ENCODE measurements at regions not wholly inside any gene's neighbourhood (a gene's known extent, or its start where the extent isn't known, plus 50 kb on each side); places are given as distances from the start of the nearest gene placed in this dataset.

DNA sequence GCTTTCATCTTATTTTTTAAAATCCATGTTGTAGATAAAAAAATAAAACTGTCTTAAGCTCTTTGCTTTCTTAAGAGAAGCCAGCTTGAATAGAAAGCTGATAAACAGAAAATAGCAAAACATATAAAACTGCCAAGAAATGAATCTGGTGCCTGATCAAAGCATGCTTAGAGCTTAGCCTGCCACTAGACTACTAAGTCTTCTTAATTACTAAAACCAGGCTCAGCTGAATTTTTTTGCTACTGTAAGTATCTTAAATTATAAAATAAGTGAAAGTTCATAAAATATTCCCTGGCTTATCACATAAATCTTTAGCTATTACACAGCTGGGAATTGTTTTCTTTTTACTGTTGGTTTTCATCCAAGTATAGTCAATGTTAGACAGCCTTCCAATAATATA, 803.9 kb downstream of the DIPK2A start:
- Histone ChIP-seq H3K4me1 (peaks cover 21% of the 10 kb centered on the region), H3K27me3 (no peaks in the 10 kb centered on the region), H3K9me3 (no peaks in the 10 kb centered on the region), H3K36me3 (no peaks in the 10 kb centered on the region), H3K4me3 (no peak overlapping the region), H3K27ac (no peak overlapping the region)
- no peak for DNase-seq (ENCODE audit: extremely low spot score in 2 of 2)
- intact Hi-C loops (cut with DNase I), result no loop called here
- no peak for TF ChIP-seq POLR2A (IDR thresholded peaks at IDR 0.05)
- TF ChIP-seq, protein P1, sequence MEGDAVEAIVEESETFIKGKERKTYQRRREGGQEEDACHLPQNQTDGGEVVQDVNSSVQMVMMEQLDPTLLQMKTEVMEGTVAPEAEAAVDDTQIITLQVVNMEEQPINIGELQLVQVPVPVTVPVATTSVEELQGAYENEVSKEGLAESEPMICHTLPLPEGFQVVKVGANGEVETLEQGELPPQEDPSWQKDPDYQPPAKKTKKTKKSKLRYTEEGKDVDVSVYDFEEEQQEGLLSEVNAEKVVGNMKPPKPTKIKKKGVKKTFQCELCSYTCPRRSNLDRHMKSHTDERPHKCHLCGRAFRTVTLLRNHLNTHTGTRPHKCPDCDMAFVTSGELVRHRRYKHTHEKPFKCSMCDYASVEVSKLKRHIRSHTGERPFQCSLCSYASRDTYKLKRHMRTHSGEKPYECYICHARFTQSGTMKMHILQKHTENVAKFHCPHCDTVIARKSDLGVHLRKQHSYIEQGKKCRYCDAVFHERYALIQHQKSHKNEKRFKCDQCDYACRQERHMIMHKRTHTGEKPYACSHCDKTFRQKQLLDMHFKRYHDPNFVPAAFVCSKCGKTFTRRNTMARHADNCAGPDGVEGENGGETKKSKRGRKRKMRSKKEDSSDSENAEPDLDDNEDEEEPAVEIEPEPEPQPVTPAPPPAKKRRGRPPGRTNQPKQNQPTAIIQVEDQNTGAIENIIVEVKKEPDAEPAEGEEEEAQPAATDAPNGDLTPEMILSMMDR (IDR thresholded peaks at IDR 0.05), result no peak
- no peak for TF ChIP-seq POLR2AphosphoS5 (IDR thresholded peaks at IDR 0.05; ENCODE audit: insufficient read depth in 1 of 2, low read depth in 1 of 2)

DNA sequence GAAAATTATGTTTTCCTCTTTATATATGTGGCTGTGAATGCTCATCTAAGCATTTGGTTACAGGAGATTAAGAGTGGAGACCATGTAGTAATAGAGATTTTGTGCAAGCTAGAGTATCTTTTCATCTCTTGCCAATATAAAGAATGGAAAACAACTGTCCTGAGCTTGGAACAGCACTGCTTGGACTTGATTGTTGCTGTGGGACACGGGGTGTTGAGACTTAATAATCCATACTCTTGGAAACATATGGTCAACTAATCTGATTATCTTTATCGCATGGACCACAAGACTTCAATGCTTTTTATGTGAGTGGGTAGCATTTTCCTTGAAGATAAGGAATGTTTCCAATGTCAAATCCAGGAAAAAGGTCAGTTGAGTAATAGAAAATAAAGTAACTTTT, 806.3 kb downstream of the DIPK2A start:
- Histone ChIP-seq H3K4me3 (no peak overlapping the region), H3K9me3 (no peaks in the 10 kb centered on the region), H3K36me3 (no peaks in the 10 kb centered on the region), H3K27me3 (no peaks in the 10 kb centered on the region), H3K27ac (no peak overlapping the region), H3K4me1 (peaks cover 8% of the 10 kb centered on the region)
- DNase-seq (ENCODE audit: extremely low spot score in 2 of 2), result no peak
- TF ChIP-seq POLR2A (IDR thresholded peaks at IDR 0.05) (no peak), POLR2AphosphoS5 (IDR thresholded peaks at IDR 0.05; ENCODE audit: insufficient read depth in 1 of 2, low read depth in 1 of 2) (no peak)
- TF ChIP-seq, protein P1 (IDR thresholded peaks at IDR 0.05), result no peak
- intact Hi-C loops (cut with DNase I), result no loop called here

DNA sequence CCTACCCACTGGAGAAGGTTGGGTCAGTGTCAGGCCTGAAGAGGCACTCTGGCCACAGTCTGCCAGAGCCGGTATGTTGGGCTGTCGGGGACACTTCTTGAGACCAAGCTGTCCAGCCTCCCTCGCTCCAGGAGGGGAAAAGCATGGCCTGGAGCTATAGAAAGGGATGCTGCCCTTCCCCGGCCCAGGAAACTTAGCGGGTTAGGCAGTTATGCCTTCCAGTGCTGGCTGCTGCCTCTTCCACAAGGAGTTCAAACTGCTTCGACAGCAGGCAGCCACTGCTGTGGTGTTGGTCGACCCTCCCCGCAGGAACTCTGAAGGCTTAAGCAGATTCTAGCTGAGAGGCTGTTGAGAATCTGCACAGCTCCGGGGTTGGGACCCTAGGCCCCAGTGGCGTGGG, 819.4 kb downstream of the DIPK2A start:
- no peak overlapping the region for H3K27ac ChIP-seq
- no peaks in the 10 kb centered on the region for H3K36me3 ChIP-seq
- no peak overlapping the region for H3K4me3 ChIP-seq
- no peaks in the 10 kb centered on the region for H3K9me3 ChIP-seq
- no peaks in the 10 kb centered on the region for H3K27me3 ChIP-seq
- intact Hi-C loops (cut with DNase I), result no loop called here
- H3K4me1 ChIP-seq, result no peaks in the 10 kb centered on the region
- DNase-seq (ENCODE audit: extremely low spot score in 2 of 2), result no peak
- TF ChIP-seq POLR2AphosphoS5 (IDR thresholded peaks at IDR 0.05; ENCODE audit: insufficient read depth in 1 of 2, low read depth in 1 of 2) (no peak), POLR2A (IDR thresholded peaks at IDR 0.05) (no peak)
- TF ChIP-seq, protein P1 (IDR thresholded peaks at IDR 0.05), result no peak

DNA sequence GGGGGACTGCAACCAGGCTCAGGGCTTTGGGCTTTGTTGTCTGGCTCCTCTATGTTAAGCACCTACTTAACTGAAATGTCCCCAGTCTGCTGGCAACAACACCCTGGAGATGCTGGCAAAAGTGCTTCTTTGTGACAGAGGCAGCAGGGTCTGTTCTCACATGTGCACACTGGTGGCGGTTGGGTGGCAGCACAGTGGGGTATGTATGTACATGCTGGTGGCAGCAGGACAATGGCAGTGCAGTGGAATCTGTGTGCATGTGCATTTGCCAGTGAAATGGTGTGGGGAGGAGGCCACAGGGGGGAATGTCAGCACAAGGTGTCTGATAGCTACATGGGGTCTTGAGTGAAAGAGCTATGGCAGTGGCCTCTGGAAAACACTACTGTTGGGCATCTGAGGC, 830.3 kb downstream of the DIPK2A start:
- H3K27ac ChIP-seq, result no peak overlapping the region
- H3K9me3 ChIP-seq, result no peaks in the 10 kb centered on the region
- H3K4me1 ChIP-seq, result no peaks in the 10 kb centered on the region
- no peaks in the 10 kb centered on the region for H3K36me3 ChIP-seq
- no peak for DNase-seq (ENCODE audit: extremely low spot score in 2 of 2)
- no peak for TF ChIP-seq POLR2A (IDR thresholded peaks at IDR 0.05)
- no peak for TF ChIP-seq POLR2AphosphoS5 (IDR thresholded peaks at IDR 0.05; ENCODE audit: insufficient read depth in 1 of 2, low read depth in 1 of 2)
- TF ChIP-seq, protein P1 (IDR thresholded peaks at IDR 0.05), result no peak
- H3K4me3 ChIP-seq, result no peak overlapping the region
- no peaks in the 10 kb centered on the region for H3K27me3 ChIP-seq
- intact Hi-C loops (cut with DNase I), result no loop called here

DNA sequence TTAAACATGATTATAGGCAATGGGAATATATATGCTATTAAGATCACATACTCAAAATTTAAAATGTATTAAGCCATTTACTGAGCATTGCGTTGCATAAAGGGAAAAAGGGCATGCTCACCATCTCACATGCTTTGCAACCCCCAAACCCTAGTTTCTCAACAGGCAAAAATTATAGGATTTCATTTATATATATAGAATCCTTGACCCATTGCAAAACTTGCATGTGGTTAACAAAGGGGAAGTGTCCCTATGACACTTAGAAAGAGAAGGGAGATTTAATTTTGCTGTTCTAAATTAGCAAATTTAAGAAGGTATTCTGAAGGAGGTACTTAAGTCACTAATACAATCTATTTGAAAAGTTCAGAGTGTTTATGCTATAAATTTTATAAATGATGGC, 837.8 kb downstream of the DIPK2A start:
- no peaks in the 10 kb centered on the region for H3K9me3 ChIP-seq
- TF ChIP-seq POLR2AphosphoS5 (IDR thresholded peaks at IDR 0.05; ENCODE audit: insufficient read depth in 1 of 2, low read depth in 1 of 2) (no peak), POLR2A (IDR thresholded peaks at IDR 0.05) (no peak)
- TF ChIP-seq, protein P1 (IDR thresholded peaks at IDR 0.05), result no peak
- H3K4me1 ChIP-seq, result no peaks in the 10 kb centered on the region
- no peaks in the 10 kb centered on the region for H3K27me3 ChIP-seq
- no peaks in the 10 kb centered on the region for H3K36me3 ChIP-seq
- DNase-seq (ENCODE audit: extremely low spot score in 2 of 2), result no peak
- intact Hi-C loops (cut with DNase I), result no loop called here
- H3K27ac ChIP-seq, result no peak overlapping the region
- H3K4me3 ChIP-seq, result no peak overlapping the region
